Kidney tubule cell (primary cell): ENCODE measurements at regions not wholly inside any gene's neighbourhood (a gene's known extent, or its start where the extent isn't known, plus 50 kb on each side); places are given as distances from the start of the nearest gene placed in this dataset.
"Not testable (repeated sequence)": the region's sequence is repeated elsewhere in the genome, so short reads cannot be mapped to it uniquely, and the experiment has no call there.

Experiments used
- DNase-seq: peaks from one replicate; pipeline ENCODE4 v3.0.0-alpha.2; 2018; ENCODE audit warnings: low spot score

GRCh38 chr1:173300061-173301044 is 93.2 kb upstream of the TNFSF4 start:
- no peak for DNase-seq

- DNase-seq, result peak; percentile 6
These were observed 94.4 kb upstream of the TNFSF4 start for GRCh38 chr1:173301507-173301906.

- DNase-seq, result no peak
These were observed 95.2 kb upstream of the TNFSF4 start for GRCh38 chr1:173302366-173302765.

GRCh38 chr1:173302890-173303829 is 96.0 kb upstream of the TNFSF4 start:
- DNase-seq, result no peak

GRCh38 chr1:173303984-173304383 is 96.9 kb upstream of the TNFSF4 start:
- no peak for DNase-seq

GRCh38 chr1:173304529-173305227 is 97.5 kb upstream of the TNFSF4 start:
- no peak for DNase-seq

GRCh38 chr1:173307845-173308244 is 100.7 kb upstream of the TNFSF4 start:
- DNase-seq, result no peak

GRCh38 chr1:173314656-173315055 is 107.5 kb upstream of the TNFSF4 start:
- DNase-seq, result no peak

- no peak for DNase-seq
These were observed 108.2 kb upstream of the TNFSF4 start for GRCh38 chr1:173315296-173315695.

- DNase-seq, result no peak
These were observed 111.7 kb upstream of the TNFSF4 start for GRCh38 chr1:173318788-173319187.

- not testable (repeated sequence) for DNase-seq
These were observed 117.2 kb upstream of the TNFSF4 start for GRCh38 chr1:173324352-173324751.

- DNase-seq, result not testable (repeated sequence)
These were observed 120.9 kb upstream of the TNFSF4 start for GRCh38 chr1:173327987-173328386.

- no peak for DNase-seq
These were observed 121.8 kb upstream of the TNFSF4 start for GRCh38 chr1:173328961-173329360.

- peak; percentile 60 for DNase-seq
These were observed 122.6 kb upstream of the TNFSF4 start for GRCh38 chr1:173329726-173330125.

GRCh38 chr1:173330149-173330951 is 123.2 kb upstream of the TNFSF4 start:
- DNase-seq, result peak; percentile 48

GRCh38 chr1:173330952-173331548 is 123.9 kb upstream of the TNFSF4 start:
- DNase-seq, result not testable (repeated sequence)

GRCh38 chr1:173332026-173332425 is 124.9 kb upstream of the TNFSF4 start:
- peak; percentile 66 for DNase-seq

- peak; percentile 8 for DNase-seq
These were observed 126.5 kb upstream of the TNFSF4 start for GRCh38 chr1:173333581-173333980.

- no peak for DNase-seq
These were observed 130.0 kb upstream of the TNFSF4 start for GRCh38 chr1:173337126-173337525.

- DNase-seq, result peak; percentile 53
These were observed 134.2 kb upstream of the TNFSF4 start for GRCh38 chr1:173341307-173341706.

GRCh38 chr1:173341971-173342370 is 134.8 kb upstream of the TNFSF4 start:
- peak; percentile 44 for DNase-seq
